HepG2 (cell line): ENCODE measurements at regions not wholly inside any gene's neighbourhood (a gene's known extent, or its start where the extent isn't known, plus 50 kb on each side); places are given as distances from the start of the nearest gene placed in this dataset.

Experiments
- BATF2 ChIP-seq: sonication (generic); formaldehyde crosslinking; IDR thresholded peaks from 2 replicates; pipeline ENCODE4 v1.8.0; 2022; ENCODE audit warnings: mild to moderate bottlenecking, missing genetic modification reagents, moderate library complexity
- CEBPB ChIP-seq: IDR thresholded peaks from 2 replicates; pipeline ENCODE4 v1.6.1; 2011; ENCODE audit warnings: low read depth, low read length, improper control_type of control experiment, borderline replicate concordance
- GATAD1 ChIP-seq: IDR thresholded peaks from 2 replicates; pipeline ENCODE4 v1.6.1; 2016; ENCODE audit warnings: missing genetic modification reagents, missing compliant biosample characterization
- GZF1 ChIP-seq: sonication (generic); formaldehyde crosslinking; IDR thresholded peaks from 2 replicates; pipeline ENCODE4 v1.5.1; 2020; ENCODE audit warnings: mild to moderate bottlenecking, missing genetic modification reagents
- HNF1B ChIP-seq: sonication (generic); formaldehyde crosslinking; IDR thresholded peaks from 2 replicates; pipeline ENCODE4 v1.5.1; 2020; ENCODE audit warnings: mild to moderate bottlenecking, moderate library complexity, missing genetic modification reagents
- PCBP1 ChIP-seq: fragments of 200-400 bp; formaldehyde crosslinking; IDR thresholded peaks from 2 replicates; pipeline ENCODE4 v1.6.1; 2017; ENCODE audit warnings: mild to moderate bottlenecking, low read depth, low read length, borderline replicate concordance
- SMYD3 ChIP-seq: sonication (generic); formaldehyde crosslinking; IDR thresholded peaks from 2 replicates; pipeline ENCODE4 v1.8.1; 2023; ENCODE audit warnings: mild to moderate bottlenecking, missing genetic modification reagents
- THRA ChIP-seq: sonication (generic); formaldehyde crosslinking; IDR thresholded peaks from 2 replicates; pipeline ENCODE4 v1.4.0; 2020; ENCODE audit warnings: missing genetic modification reagents, borderline replicate concordance
- WIZ ChIP-seq: sonication (generic); formaldehyde crosslinking; IDR thresholded peaks from 2 replicates; pipeline ENCODE4 v1.5.1; 2020; ENCODE audit warnings: mild to moderate bottlenecking, missing genetic modification reagents
- ZC3H13 ChIP-seq: sonication (generic); formaldehyde crosslinking; IDR thresholded peaks from 2 replicates; pipeline ENCODE4 v1.8.1; 2023; ENCODE audit warnings: mild to moderate bottlenecking, missing genetic modification reagents, moderate library complexity
- ZNF614 ChIP-seq: IDR thresholded peaks from 2 replicates; pipeline ENCODE4 v1.6.1; 2018; ENCODE audit warnings: missing biosample characterization, missing genetic modification reagents, inconsistent platforms, borderline replicate concordance

GRCh38 chr10:31583293-31583692 is 264.3 kb downstream of the ZEB1 start (continued):
- TF ChIP-seq HNF1B (CRISPR knock-in tag): no peak
- TF ChIP-seq THRA (CRISPR knock-in tag): no peak
- TF ChIP-seq SMYD3: no peak
- TF ChIP-seq CEBPB: no peak
- TF ChIP-seq BATF2 (CRISPR knock-in tag): no peak
- no peak for TF ChIP-seq ZNF614 (CRISPR knock-in tag)
- no peak for TF ChIP-seq ZC3H13
- no peak for TF ChIP-seq PCBP1
- TF ChIP-seq WIZ (CRISPR knock-in tag): no peak
- TF ChIP-seq GZF1 (CRISPR knock-in tag): no peak
- TF ChIP-seq GATAD1 (CRISPR knock-in tag): no peak
